Lung (tissue), 11 donors: ENCODE measurements at regions not wholly inside any gene's neighbourhood (a gene's known extent, or its start where the extent isn't known, plus 50 kb on each side); places are given as distances from the start of the nearest gene placed in this dataset.

Experiments
- ATAC-seq: fragments of 200-7000 bp; cut with Tn5 transposase; one replicate; pipeline ENCODE4 v1.9.1; 2020; ENCODE audit warnings: moderate number of reproducible peaks; ENCODE audit not compliant: insufficient read depth, low FRiP score
- DNase-seq, 3 donors: peaks; one replicate each; pipeline ENCODE4 v3.0.0-alpha.2; 2013 to 2017
- H3K27ac ChIP-seq, 2 donors: one replicate each; pipeline ENCODE4 v1.5.1; 2013; ENCODE audit warnings: mild to moderate bottlenecking in 2 of 2, moderate library complexity in 2 of 2, control low read depth in 1 of 2, inconsistent platforms in 1 of 2, low read depth in 1 of 2, low read length in 1 of 2
- H3K27me3 ChIP-seq, 3 donors: one replicate each; pipeline ENCODE4 v1.5.1; 2013; ENCODE audit warnings: low read length in 2 of 3; ENCODE audit not compliant: control insufficient read depth in 3 of 3, insufficient read depth in 3 of 3
- H3K36me3 ChIP-seq, 4 donors: one replicate each; pipeline ENCODE4 v1.5.1; 2013; ENCODE audit warnings: low read length in 4 of 4, mild to moderate bottlenecking in 1 of 4, moderate library complexity in 1 of 4; ENCODE audit not compliant: control insufficient read depth in 4 of 4, insufficient read depth in 4 of 4
- H3K4me1 ChIP-seq, 5 donors: one replicate each; pipeline ENCODE4 v1.5.1; 2013; ENCODE audit warnings: low read length in 5 of 5, mild to moderate bottlenecking in 2 of 5, moderate library complexity in 1 of 5; ENCODE audit not compliant: control insufficient read depth in 5 of 5, insufficient read depth in 5 of 5
- H3K4me3 ChIP-seq: one replicate; pipeline ENCODE4 v1.5.1; 2013; ENCODE audit warnings: mild to moderate bottlenecking, control low read depth, moderate library complexity
- H3K9ac ChIP-seq, 2 donors: one replicate each; pipeline ENCODE4 v1.5.1; 2013; ENCODE audit warnings: low read length in 2 of 2, control low read depth in 1 of 2; ENCODE audit not compliant: insufficient read depth in 1 of 2
- H3K9me3 ChIP-seq, 4 donors: one replicate each; pipeline ENCODE4 v1.5.1; 2013; ENCODE audit warnings: low read length in 3 of 4, mild to moderate bottlenecking in 1 of 4, moderate library complexity in 1 of 4; ENCODE audit not compliant: control insufficient read depth in 4 of 4, insufficient read depth in 3 of 4
- CTCF ChIP-seq: IDR thresholded peaks from 2 replicates; pipeline ENCODE4 v1.5.1; 2012; ENCODE audit warnings: mild to moderate bottlenecking; ENCODE audit errors: control extremely low read depth, extremely low read depth
- WGBS, 2 donors: extraction: QIAGEN DNeasy Blood & Tissue Kit; methylation state at CpG; one replicate each; pipeline ENCODE4 v1.1.7; 2013; 5-methylcytosine and 5-hydroxymethylcytosine counted together
- donor health status: control.
- donor health status: control.
- donor health status: Bipolar disorder and iron deficiency.
- donor health status: healthy.
- donor health status: DM: yes; HTN: yes; CAD: no.

GRCh38 chr4:155120536-155120935, 87.9 kb upstream of the NPY2R start:
- Histone ChIP-seq H3K36me3 (no peaks in the 10 kb centered on the region), H3K4me1 (no peaks in the 10 kb centered on the region), H3K9me3 (no peaks in the 10 kb centered on the region), H3K27me3 (no peaks in the 10 kb centered on the region), H3K27ac (no peak overlapping the region), H3K9ac (no peak overlapping the region), H3K4me3 (no peak overlapping the region)
- 67 to 82% methylated on average over 1 of the region's 1 CpG for WGBS, 2 donors
- DNase-seq: no peak
- ATAC-seq: no peak
- no peak for TF ChIP-seq CTCF

DNA sequence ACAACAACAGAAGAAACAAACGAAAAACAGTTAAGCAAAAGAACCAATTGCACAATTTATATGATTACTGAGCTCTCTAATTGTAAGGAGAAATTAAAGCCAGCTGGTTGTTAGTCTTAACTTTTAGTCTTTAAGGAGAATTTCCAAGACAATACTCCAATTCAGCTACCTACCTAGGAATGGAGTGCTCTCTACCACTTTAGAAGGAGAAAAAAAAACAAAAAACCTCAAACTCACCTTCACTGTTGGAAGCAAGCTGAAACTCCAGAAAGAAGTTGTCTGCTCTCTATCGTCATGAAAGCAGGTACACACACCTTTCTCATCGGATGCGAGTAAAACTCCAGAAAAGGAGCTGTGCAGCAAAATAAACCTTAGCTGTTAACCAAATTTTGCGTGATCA, 86.1 kb upstream of the NPY2R start:
- no peak for ATAC-seq
- Histone ChIP-seq H3K27ac (no peak overlapping the region), H3K9ac (no peak overlapping the region), H3K4me1 (no peaks in the 10 kb centered on the region), H3K36me3 (no peaks in the 10 kb centered on the region), H3K4me3 (no peak overlapping the region), H3K27me3 (no peaks in the 10 kb centered on the region), H3K9me3 (no peaks in the 10 kb centered on the region)
- no peak for DNase-seq
- no peak for TF ChIP-seq CTCF
- 77 to 82% methylated on average over 5 of the region's 5 CpGs for WGBS, 2 donors

GRCh38 chr4:155134136-155134535, 74.3 kb upstream of the NPY2R start:
- Histone ChIP-seq H3K9ac (no peak overlapping the region), H3K36me3 (no peaks in the 10 kb centered on the region), H3K27ac (no peak overlapping the region), H3K9me3 (no peaks in the 10 kb centered on the region), H3K4me3 (no peak overlapping the region), H3K4me1 (no peaks in the 10 kb centered on the region), H3K27me3 (no peaks in the 10 kb centered on the region)
- ATAC-seq: no peak
- no peak for TF ChIP-seq CTCF
- peak in 2 of 3 donors; percentile 1 to 21 for DNase-seq

GRCh38 chr4:155140889-155141288, 67.5 kb upstream of the NPY2R start:
- H3K27me3 ChIP-seq: no peaks in the 10 kb centered on the region
- H3K4me1 ChIP-seq: no peaks in the 10 kb centered on the region
- WGBS, 2 donors: 85 to 87% methylated on average over 5 of the region's 5 CpGs
- H3K4me3 ChIP-seq: no peak overlapping the region
- H3K9me3 ChIP-seq: no peaks in the 10 kb centered on the region
- TF ChIP-seq CTCF: no peak
- ATAC-seq: no peak
- DNase-seq: no peak
- no peak overlapping the region for H3K27ac ChIP-seq
- no peaks in the 10 kb centered on the region for H3K36me3 ChIP-seq
- no peak overlapping the region for H3K9ac ChIP-seq
